Liver (tissue), 8 donors: ENCODE measurements at regions not wholly inside any gene's neighbourhood (a gene's known extent, or its start where the extent isn't known, plus 50 kb on each side); places are given as distances from the start of the nearest gene placed in this dataset.

Experiments
- DNase-seq: peaks from one replicate; pipeline ENCODE4 v3.0.0-alpha.2; 2017; ENCODE audit warnings: low spot score
- H3K27ac ChIP-seq, 2 donors: one replicate each; pipeline ENCODE4 v1.7.0; 2013; ENCODE audit warnings: inconsistent platforms in 2 of 2, low read length in 2 of 2, control low read depth in 1 of 2, low read depth in 1 of 2, mild to moderate bottlenecking in 1 of 2
- H3K27me3 ChIP-seq, 4 donors: one replicate each; pipeline versions ENCODE4 v1.6.1 to v1.7.0; 2013; ENCODE audit warnings: low read length in 3 of 4, inconsistent platforms in 1 of 4, mild to moderate bottlenecking in 1 of 4, moderate library complexity in 1 of 4; ENCODE audit not compliant: control insufficient read depth in 4 of 4, insufficient read depth in 4 of 4
- H3K36me3 ChIP-seq, 4 donors: one replicate each; pipeline versions ENCODE4 v1.6.1 to v1.7.0; 2013; ENCODE audit warnings: low read length in 3 of 4, mild to moderate bottlenecking in 3 of 4, low read depth in 1 of 4, moderate library complexity in 1 of 4; ENCODE audit not compliant: control insufficient read depth in 4 of 4, insufficient read depth in 3 of 4
- H3K4me1 ChIP-seq, 4 donors: one replicate each; pipeline versions ENCODE4 v1.6.1 to v1.7.0; 2013; ENCODE audit warnings: low read length in 3 of 4, mild to moderate bottlenecking in 3 of 4, moderate library complexity in 1 of 4; ENCODE audit not compliant: control insufficient read depth in 4 of 4, insufficient read depth in 4 of 4
- H3K4me3 ChIP-seq, 3 donors: one replicate each; pipeline versions ENCODE4 v1.6.1 to v1.7.0; 2013; ENCODE audit warnings: low read length in 3 of 3, control low read depth in 1 of 3, low read depth in 1 of 3, mild to moderate bottlenecking in 1 of 3
- H3K9ac ChIP-seq, 2 donors: one replicate each; pipeline ENCODE4 v1.7.0; 2013; ENCODE audit warnings: low read length in 2 of 2, mild to moderate bottlenecking in 2 of 2, moderate library complexity in 2 of 2, control low read depth in 1 of 2, low read depth in 1 of 2
- H3K9me3 ChIP-seq, 4 donors: one replicate each; pipeline versions ENCODE4 v1.6.1 to v1.7.0; 2013; ENCODE audit warnings: low read length in 3 of 4; ENCODE audit not compliant: control insufficient read depth in 4 of 4
- ATF3 ChIP-seq: IDR thresholded peaks from 2 replicates; pipeline ENCODE4 v1.6.1; 2016; ENCODE audit warnings: antibody characterized with exemption
- EGR1 ChIP-seq, 2 donors: IDR thresholded peaks; 2 replicates each; pipeline ENCODE4 v1.6.1; 2016 to 2018; ENCODE audit warnings: antibody characterized with exemption in 2 of 2, low read depth in 2 of 2
- FOXA1 ChIP-seq: IDR thresholded peaks from 2 replicates; pipeline ENCODE4 v1.6.1; 2016; ENCODE audit warnings: antibody characterized with exemption
- FOXA2 ChIP-seq: IDR thresholded peaks from 2 replicates; pipeline ENCODE4 v1.6.1; 2016; ENCODE audit warnings: antibody characterized with exemption
- GABPA ChIP-seq, 2 donors: IDR thresholded peaks in 1 of 2; conservative IDR thresholded peaks in 1 of 2; 2 replicates each; pipeline ENCODE4 v1.6.1; 2016; ENCODE audit warnings: antibody characterized with exemption in 2 of 2, mild to moderate bottlenecking in 1 of 2, moderate library complexity in 1 of 2
- HNF4A ChIP-seq, 2 donors: conservative IDR thresholded peaks; 2 replicates each; pipeline ENCODE4 v1.6.1; 2016; ENCODE audit warnings: antibody characterized with exemption in 2 of 2, mild to moderate bottlenecking in 2 of 2
- HNF4G ChIP-seq: IDR thresholded peaks from 2 replicates; pipeline ENCODE4 v1.6.1; 2016; ENCODE audit warnings: antibody characterized with exemption
- JUND ChIP-seq, 2 donors: IDR thresholded peaks; 2 replicates each; pipeline ENCODE4 v1.6.1; 2016; ENCODE audit warnings: antibody characterized with exemption in 2 of 2
- NR2F2 ChIP-seq: IDR thresholded peaks from 2 replicates; pipeline ENCODE4 v1.6.1; 2016; ENCODE audit warnings: antibody characterized with exemption
- RAD21 ChIP-seq, 2 donors: IDR thresholded peaks; 2 replicates each; pipeline ENCODE4 v1.6.1; 2016; ENCODE audit warnings: antibody characterized with exemption in 2 of 2, mild to moderate bottlenecking in 2 of 2
- REST ChIP-seq: IDR thresholded peaks from 2 replicates; pipeline ENCODE4 v1.6.1; 2016; ENCODE audit warnings: antibody characterized with exemption, mild to moderate bottlenecking
- RXRA ChIP-seq, 2 donors: IDR thresholded peaks; 2 replicates each; pipeline ENCODE4 v1.6.1; 2017 to 2018; ENCODE audit warnings: antibody characterized with exemption in 2 of 2, mild to moderate bottlenecking in 1 of 2
- SP1 ChIP-seq: IDR thresholded peaks from 2 replicates; pipeline ENCODE4 v1.6.1; 2018; ENCODE audit warnings: antibody characterized with exemption, mild to moderate bottlenecking
- TAF1 ChIP-seq: conservative IDR thresholded peaks from 2 replicates; pipeline ENCODE4 v1.6.1; 2016; ENCODE audit warnings: antibody characterized with exemption, mild to moderate bottlenecking
- YY1 ChIP-seq: IDR thresholded peaks from 2 replicates; pipeline ENCODE4 v1.6.1; 2016; ENCODE audit warnings: antibody characterized with exemption, mild to moderate bottlenecking
- WGBS: extraction: QIAGEN DNeasy Blood & Tissue Kit; methylation state at CpG from one replicate; pipeline ENCODE4 v1.1.7; 2013; 5-methylcytosine and 5-hydroxymethylcytosine counted together
- TF ChIP-seq, protein P1 (sequence below): IDR thresholded peaks from 2 replicates; pipeline ENCODE4 v1.6.1; 2016; ENCODE audit warnings: antibody characterized with exemption
- TF ChIP-seq, protein P2 (sequence below): fragments of 150-350 bp; IDR thresholded peaks from 2 replicates; pipeline ENCODE4 v1.5.1; 2017; ENCODE audit warnings: improper control_type of control experiment, low read depth, low read length; ENCODE audit not compliant: missing input control
- TF ChIP-seq, protein P3 (sequence below): IDR thresholded peaks from 2 replicates; pipeline ENCODE4 v1.6.1; 2016; ENCODE audit warnings: antibody characterized with exemption
- donor health status: healthy.
- donor health status: healthy.
- donor health status: healthy.
- donor health status: healthy.
- donor health status: healthy.

DNA sequence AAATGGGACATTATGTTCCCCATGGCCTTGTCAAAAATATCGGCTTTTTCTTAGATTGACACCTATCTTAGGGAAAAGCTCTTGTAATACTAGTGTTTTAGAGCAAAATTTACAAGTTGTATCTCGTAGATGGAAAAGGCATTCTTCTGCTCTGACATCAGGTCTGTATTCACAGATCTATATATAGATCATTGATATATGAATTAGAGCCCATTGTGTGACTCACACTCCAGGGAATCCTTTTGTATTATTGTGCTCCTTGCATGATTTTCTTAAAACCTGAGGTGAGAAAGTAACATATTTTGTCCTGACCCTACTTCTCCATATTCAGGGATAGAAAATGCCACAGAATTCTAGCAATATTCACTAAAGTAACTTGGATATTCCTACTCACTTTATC is 1160.8 kb upstream of the B3GALT2 start:
- H3K27ac ChIP-seq, result no peak overlapping the region
- 54% methylated on average over 2 of the region's 2 CpGs for WGBS
- no peak overlapping the region for H3K4me3 ChIP-seq
- no peaks in the 10 kb centered on the region for H3K27me3 ChIP-seq
- no peaks in the 10 kb centered on the region for H3K9me3 ChIP-seq
- no peak for TF ChIP-seq YY1
- TF ChIP-seq, protein P1, sequence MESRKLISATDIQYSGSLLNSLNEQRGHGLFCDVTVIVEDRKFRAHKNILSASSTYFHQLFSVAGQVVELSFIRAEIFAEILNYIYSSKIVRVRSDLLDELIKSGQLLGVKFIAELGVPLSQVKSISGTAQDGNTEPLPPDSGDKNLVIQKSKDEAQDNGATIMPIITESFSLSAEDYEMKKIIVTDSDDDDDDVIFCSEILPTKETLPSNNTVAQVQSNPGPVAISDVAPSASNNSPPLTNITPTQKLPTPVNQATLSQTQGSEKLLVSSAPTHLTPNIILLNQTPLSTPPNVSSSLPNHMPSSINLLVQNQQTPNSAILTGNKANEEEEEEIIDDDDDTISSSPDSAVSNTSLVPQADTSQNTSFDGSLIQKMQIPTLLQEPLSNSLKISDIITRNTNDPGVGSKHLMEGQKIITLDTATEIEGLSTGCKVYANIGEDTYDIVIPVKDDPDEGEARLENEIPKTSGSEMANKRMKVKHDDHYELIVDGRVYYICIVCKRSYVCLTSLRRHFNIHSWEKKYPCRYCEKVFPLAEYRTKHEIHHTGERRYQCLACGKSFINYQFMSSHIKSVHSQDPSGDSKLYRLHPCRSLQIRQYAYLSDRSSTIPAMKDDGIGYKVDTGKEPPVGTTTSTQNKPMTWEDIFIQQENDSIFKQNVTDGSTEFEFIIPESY, result no peak
- TF ChIP-seq ATF3, result no peak
- no peak for TF ChIP-seq RXRA (IDR thresholded peaks at IDR 0.05)
- TF ChIP-seq TAF1, result no peak
- TF ChIP-seq JUND (IDR thresholded peaks at IDR 0.05), result no peak
- TF ChIP-seq EGR1 (IDR thresholded peaks at IDR 0.05; ENCODE audit: low read depth in 2 of 2), result no peak
- no peak for TF ChIP-seq FOXA2
- no peak for TF ChIP-seq GABPA (IDR thresholded peaks at IDR 0.05 in 1 of 2, conservative IDR thresholded peaks at IDR 0.05 in 1 of 2)
- TF ChIP-seq HNF4G, result no peak
- TF ChIP-seq NR2F2, result no peak
- TF ChIP-seq, protein P2, sequence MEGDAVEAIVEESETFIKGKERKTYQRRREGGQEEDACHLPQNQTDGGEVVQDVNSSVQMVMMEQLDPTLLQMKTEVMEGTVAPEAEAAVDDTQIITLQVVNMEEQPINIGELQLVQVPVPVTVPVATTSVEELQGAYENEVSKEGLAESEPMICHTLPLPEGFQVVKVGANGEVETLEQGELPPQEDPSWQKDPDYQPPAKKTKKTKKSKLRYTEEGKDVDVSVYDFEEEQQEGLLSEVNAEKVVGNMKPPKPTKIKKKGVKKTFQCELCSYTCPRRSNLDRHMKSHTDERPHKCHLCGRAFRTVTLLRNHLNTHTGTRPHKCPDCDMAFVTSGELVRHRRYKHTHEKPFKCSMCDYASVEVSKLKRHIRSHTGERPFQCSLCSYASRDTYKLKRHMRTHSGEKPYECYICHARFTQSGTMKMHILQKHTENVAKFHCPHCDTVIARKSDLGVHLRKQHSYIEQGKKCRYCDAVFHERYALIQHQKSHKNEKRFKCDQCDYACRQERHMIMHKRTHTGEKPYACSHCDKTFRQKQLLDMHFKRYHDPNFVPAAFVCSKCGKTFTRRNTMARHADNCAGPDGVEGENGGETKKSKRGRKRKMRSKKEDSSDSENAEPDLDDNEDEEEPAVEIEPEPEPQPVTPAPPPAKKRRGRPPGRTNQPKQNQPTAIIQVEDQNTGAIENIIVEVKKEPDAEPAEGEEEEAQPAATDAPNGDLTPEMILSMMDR, result no peak
- TF ChIP-seq HNF4A (conservative IDR thresholded peaks at IDR 0.05), result no peak
- H3K9ac ChIP-seq, result no peak overlapping the region
- no peak for DNase-seq
- H3K4me1 ChIP-seq, result no peaks in the 10 kb centered on the region
- H3K36me3 ChIP-seq, result no peaks in the 10 kb centered on the region

DNA sequence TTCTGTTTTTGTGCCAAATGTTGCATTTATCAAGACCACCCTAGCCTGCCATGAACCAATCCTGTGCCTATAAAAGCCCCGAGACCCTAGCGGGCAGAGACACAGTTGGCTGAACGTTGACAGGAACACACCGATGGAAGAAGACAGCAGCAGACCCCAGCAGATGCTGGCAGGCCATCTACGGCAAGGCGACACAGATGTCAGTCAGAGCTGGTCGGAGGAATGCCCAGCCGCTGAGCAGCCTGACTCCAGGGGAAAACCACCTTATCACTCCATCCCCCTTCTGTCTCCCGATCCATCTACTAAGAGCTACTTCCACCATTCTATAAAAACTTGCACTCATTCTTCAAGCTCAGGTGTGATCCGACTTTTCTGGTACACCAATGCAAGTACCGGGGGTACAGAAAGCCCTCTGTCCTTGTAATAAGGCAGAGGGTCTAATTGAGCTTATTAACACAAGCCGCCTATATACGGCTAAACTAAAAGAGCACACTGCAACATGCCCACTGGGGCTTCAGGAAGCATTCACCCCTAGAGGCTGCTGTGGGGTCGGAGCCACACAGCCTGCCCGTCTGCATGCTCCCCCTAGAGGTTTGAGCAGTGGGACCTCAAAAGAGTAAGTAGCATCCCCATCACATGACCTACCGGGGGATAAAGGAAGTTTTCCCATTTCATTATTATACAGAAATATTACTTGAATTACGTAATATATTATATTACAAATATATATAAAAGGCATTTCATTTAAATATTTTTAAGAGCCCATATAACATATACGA is 1156.3 kb upstream of the B3GALT2 start:
- no peak overlapping the region for H3K4me3 ChIP-seq
- no peak overlapping the region for H3K9ac ChIP-seq
- no peaks in the 10 kb centered on the region for H3K36me3 ChIP-seq
- no peaks in the 10 kb centered on the region for H3K4me1 ChIP-seq
- 67% methylated on average over 18 of the region's 18 CpGs for WGBS
- H3K27ac ChIP-seq, result no peak overlapping the region
- DNase-seq, result no peak
- no peaks in the 10 kb centered on the region for H3K9me3 ChIP-seq
- no peaks in the 10 kb centered on the region for H3K27me3 ChIP-seq
- TF ChIP-seq RXRA (IDR thresholded peaks at IDR 0.05) (no peak), YY1 (no peak), JUND (IDR thresholded peaks at IDR 0.05) (no peak), FOXA2 (no peak), HNF4G (no peak), TAF1 (no peak), EGR1 (IDR thresholded peaks at IDR 0.05; ENCODE audit: low read depth in 2 of 2) (no peak), FOXA1 (no peak), SP1 (no peak), REST (no peak), GABPA (IDR thresholded peaks at IDR 0.05 in 1 of 2, conservative IDR thresholded peaks at IDR 0.05 in 1 of 2) (no peak), HNF4A (conservative IDR thresholded peaks at IDR 0.05) (no peak), NR2F2 (no peak), RAD21 (IDR thresholded peaks at IDR 0.05) (no peak), ATF3 (no peak)
- TF ChIP-seq, protein P3, sequence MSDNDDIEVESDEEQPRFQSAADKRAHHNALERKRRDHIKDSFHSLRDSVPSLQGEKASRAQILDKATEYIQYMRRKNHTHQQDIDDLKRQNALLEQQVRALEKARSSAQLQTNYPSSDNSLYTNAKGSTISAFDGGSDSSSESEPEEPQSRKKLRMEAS, result no peak
- TF ChIP-seq, protein P2, result no peak
